ENCODE measurements at regions not wholly inside any gene's neighbourhood (a gene's known extent, or its start where the extent isn't known, plus 50 kb on each side); places are given as distances from the start of the nearest gene placed in this dataset.
"Not testable (repeated sequence)": the region's sequence is repeated elsewhere in the genome, so short reads cannot be mapped to it uniquely, and the experiment has no call there.

DNA sequence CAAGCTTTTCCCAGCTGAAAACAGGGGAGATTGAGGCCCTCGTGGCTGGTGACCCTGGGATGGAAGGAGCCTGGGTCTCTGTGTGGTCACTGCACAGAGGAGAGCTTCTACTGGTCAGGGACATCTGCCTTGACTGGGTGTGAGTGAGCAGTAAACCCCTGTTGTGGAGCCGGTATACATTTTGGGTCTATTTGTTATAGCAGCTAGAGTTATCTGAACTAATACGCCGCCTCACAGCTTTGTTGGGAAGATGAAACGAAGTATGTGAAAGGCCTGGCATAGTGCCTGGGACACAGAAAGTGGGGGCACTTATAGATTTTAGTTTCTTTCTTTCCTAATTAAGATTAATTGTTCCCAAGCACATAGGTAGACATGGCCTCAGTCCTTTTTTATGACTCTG, 72.2 kb upstream of the HPCAL1 start:
- Histone ChIP-seq H3K27me3 (ENCODE audit: control insufficient read depth in 2 of 2, insufficient read depth in 2 of 2, low read length in 2 of 2) (peaks cover 10 to 42% of the 10 kb centered on the region in 2 experiments; a peak in 4 of 5 replicates), H3K36me3 (ENCODE audit: control insufficient read depth, insufficient read depth, low read length) (no peaks in the 10 kb centered on the region)

DNA sequence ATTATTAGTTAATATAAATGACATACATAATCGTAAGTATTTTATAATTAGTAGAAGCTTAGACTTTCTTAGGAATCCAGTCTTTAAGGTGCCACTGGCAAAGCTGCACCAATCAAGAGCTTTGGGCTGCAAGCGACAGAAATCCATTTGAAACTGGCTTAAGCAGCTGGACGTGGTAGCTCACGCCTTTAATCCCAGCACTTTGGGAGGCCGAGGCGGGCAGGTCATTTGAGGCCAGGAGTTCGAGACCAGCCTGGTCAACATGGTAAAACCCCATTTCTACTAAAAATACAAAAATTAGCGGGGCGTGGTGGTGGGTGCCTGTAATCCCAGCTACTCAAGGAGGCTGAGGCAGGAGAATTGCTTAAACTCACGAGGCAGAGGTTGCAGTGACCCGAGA, 71.8 kb upstream of the HPCAL1 start:
- WGBS (ENCODE audit: insufficient coverage, low coverage, missing lambda C conversion rate) = 9% methylated on average over 11 of the region's 11 CpGs
- intact Hi-C loops (cut with micrococcal nuclease) = loop anchor here (10.0 kb wide), 1 partner anchor 74 kb away; the partner anchor contains the start of gene HPCAL1
- H4K20me1 ChIP-seq (replicated peaks; ENCODE audit: control insufficient read depth, insufficient read depth, low read length); CTCF ChIA-PET (ENCODE audit: low intra/inter-chr PET ratio); H3K9me3 ChIP-seq (replicated peaks; ENCODE audit: control insufficient read depth, insufficient read depth, low read depth, low read length); H3K4me2 ChIP-seq (ENCODE audit: insufficient read depth, low read length); H3K36me3 ChIP-seq (ENCODE audit: control insufficient read depth, insufficient read depth, low read length); FAIRE-seq; H3K4me3 ChIP-seq; H3K9ac ChIP-seq (ENCODE audit: insufficient read depth in 1 of 2, low read depth in 2 of 2, low read length in 2 of 2); DNase-seq (ENCODE audit: extremely low read depth in 1 of 4, low spot score in 3 of 4); H3K79me2 ChIP-seq (ENCODE audit: control insufficient read depth, insufficient read depth, low read length); H3K9me1 ChIP-seq (ENCODE audit: control insufficient read depth, insufficient read depth, low read length); H2AFZ ChIP-seq (ENCODE audit: low read depth, low read length); BruUV-seq (replicated peaks); ATAC-seq; H3K27ac ChIP-seq (ENCODE audit: extremely low read depth, low read depth, low read length); in situ Hi-C loops (cut with MboI): not testable (repeated sequence)
- peaks cover 10 to 46% of the 10 kb centered on the region in 2 experiments; a peak in 4 of 5 replicates for H3K27me3 ChIP-seq (ENCODE audit: control insufficient read depth in 2 of 2, insufficient read depth in 2 of 2, low read length in 2 of 2)
- H3K4me1 ChIP-seq (replicated peaks in 1 of 2; ENCODE audit: control insufficient read depth in 2 of 2, insufficient read depth in 2 of 2, low read length in 2 of 2) = peaks cover 0 to 16% of the 10 kb centered on the region in 2 experiments; a peak in 1 of 5 replicates
- POLR2A ChIA-PET = interaction anchor here (0.6 to 2.8 kb wide), 3 partner anchors 10 to 1060 kb away, joined by 4 to 9 read pairs (median 4); no protein-coding TSS in a partner anchor

More for the DNA sequence above, 72.2 kb upstream of the HPCAL1 start:
- no TSS peak for BruUV-seq (replicated peaks)
- POLR2A ChIA-PET = interaction anchor here (0.7 to 2.8 kb wide), 3 partner anchors 10 to 99 kb away, joined by 3 to 9 read pairs (median 4); no protein-coding TSS in a partner anchor
- DNase-seq (ENCODE audit: extremely low read depth in 1 of 4, low spot score in 3 of 4) (no peak), FAIRE-seq (no peak), ATAC-seq (no peak)
- in situ Hi-C loops (cut with MboI) = no loop called here
- Histone ChIP-seq H3K9me3 (replicated peaks; ENCODE audit: control insufficient read depth, insufficient read depth, low read depth, low read length) (no peaks in the 10 kb centered on the region; the same call in 1 of the 2 replicates), H2AFZ (ENCODE audit: low read depth, low read length) (no peak overlapping the region), H3K27ac (ENCODE audit: extremely low read depth, low read depth, low read length) (no peak overlapping the region), H3K4me3 (no peak overlapping the region), H3K9ac (ENCODE audit: insufficient read depth in 1 of 2, low read depth in 2 of 2, low read length in 2 of 2) (no peak overlapping the region), H4K20me1 (replicated peaks; ENCODE audit: control insufficient read depth, insufficient read depth, low read length) (no peaks in the 10 kb centered on the region), H3K4me1 (replicated peaks in 1 of 2; ENCODE audit: control insufficient read depth in 2 of 2, insufficient read depth in 2 of 2, low read length in 2 of 2) (peaks cover 0 to 13% of the 10 kb centered on the region in 2 experiments; a peak in 1 of 5 replicates), H3K79me2 (ENCODE audit: control insufficient read depth, insufficient read depth, low read length) (no peaks in the 10 kb centered on the region), H3K4me2 (ENCODE audit: insufficient read depth, low read length) (no peak overlapping the region), H3K9me1 (ENCODE audit: control insufficient read depth, insufficient read depth, low read length) (no peaks in the 10 kb centered on the region)
- TF ChIP-seq KLF10 (CRISPR knock-in tag; IDR thresholded peaks at IDR 0.05) (no peak), ZNF12 (CRISPR knock-in tag; IDR thresholded peaks at IDR 0.05) (peak; percentile 93), MYC (IDR thresholded peaks at IDR 0.05; ENCODE audit: low read depth, low read length) (no peak), MYC (CRISPR knock-in tag; IDR thresholded peaks at IDR 0.05; ENCODE audit: borderline replicate concordance, low read depth) (no peak), ZNF75A (CRISPR knock-in tag; IDR thresholded peaks at IDR 0.05) (no peak)
- WGBS (ENCODE audit: insufficient coverage, low coverage, missing lambda C conversion rate) = 19% methylated on average over 5 of the region's 5 CpGs
- intact Hi-C loops (cut with micrococcal nuclease) = loop anchor here (10.0 kb wide), 1 partner anchor 74 kb away; the partner anchor contains the start of gene HPCAL1
- CTCF ChIA-PET (ENCODE audit: low intra/inter-chr PET ratio) = no interaction called here

Measured in K562 (cell line).